ENCODE measurements at regions not wholly inside any gene's neighbourhood (a gene's known extent, or its start where the extent isn't known, plus 50 kb on each side); places are given as distances from the start of the nearest gene placed in this dataset.

- no peak overlapping the region for H3K4me2 ChIP-seq (ENCODE audit: low read length)
- no peaks in the 10 kb centered on the region for H3F3A ChIP-seq (ENCODE audit: control insufficient read depth, insufficient read depth)
- H3K9me3 ChIP-seq (ENCODE audit: control insufficient read depth, insufficient read depth, low read length): no peaks in the 10 kb centered on the region
- H3K4me1 ChIP-seq (ENCODE audit: control insufficient read depth, low read length): no peaks in the 10 kb centered on the region
- TF ChIP-seq CTCF (IDR thresholded peaks at IDR 0.05; ENCODE audit: low read depth, low read length, poor library complexity, severe bottlenecking): no peak
- no peak for TF ChIP-seq EZH2phosphoT487 (IDR thresholded peaks at IDR 0.05; ENCODE audit: borderline replicate concordance, low read length)
- no peaks in the 10 kb centered on the region for H3K9me2 ChIP-seq (replicated peaks; ENCODE audit: control insufficient read depth, low read length)
- H3K4me3 ChIP-seq (ENCODE audit: low read length): no peak overlapping the region
- H3K36me3 ChIP-seq (ENCODE audit: control insufficient read depth, low read length): no peaks in the 10 kb centered on the region
- no peak overlapping the region for H3K27ac ChIP-seq (ENCODE audit: low read depth, low read length)
- no peaks in the 10 kb centered on the region for H3K79me2 ChIP-seq (ENCODE audit: control insufficient read depth, low read length)
- no peaks in the 10 kb centered on the region for H4K20me1 ChIP-seq (ENCODE audit: control insufficient read depth, insufficient read depth, low read depth, low read length)
- H3K27me3 ChIP-seq (ENCODE audit: control insufficient read depth, low read length): no peaks in the 10 kb centered on the region
Measured at GRCh38 chr3:124625074-124625473, 105.2 kb upstream of the UMPS start.

GRCh38 chr3:124627501-124627908 lies 102.7 kb upstream of the UMPS start:
- TF ChIP-seq CTCF (IDR thresholded peaks at IDR 0.05; ENCODE audit: low read depth, low read length, poor library complexity, severe bottlenecking): no peak
- TF ChIP-seq EZH2phosphoT487 (IDR thresholded peaks at IDR 0.05; ENCODE audit: borderline replicate concordance, low read length): no peak

GRCh38 chr3:124628863-124629262 lies 101.4 kb upstream of the UMPS start:
- Histone ChIP-seq H3K27me3 (ENCODE audit: control insufficient read depth, low read length) (no peaks in the 10 kb centered on the region), H3K36me3 (ENCODE audit: control insufficient read depth, low read length) (no peaks in the 10 kb centered on the region), H3K27ac (ENCODE audit: low read depth, low read length) (no peak overlapping the region), H4K20me1 (ENCODE audit: control insufficient read depth, insufficient read depth, low read depth, low read length) (no peaks in the 10 kb centered on the region), H3K4me2 (ENCODE audit: low read length) (no peak overlapping the region), H3K9me2 (replicated peaks; ENCODE audit: control insufficient read depth, low read length) (no peaks in the 10 kb centered on the region), H3K79me2 (ENCODE audit: control insufficient read depth, low read length) (no peaks in the 10 kb centered on the region), H3K4me1 (ENCODE audit: control insufficient read depth, low read length) (no peaks in the 10 kb centered on the region), H3K9me3 (ENCODE audit: control insufficient read depth, insufficient read depth, low read length) (no peaks in the 10 kb centered on the region), H3K4me3 (ENCODE audit: low read length) (no peak overlapping the region), H3F3A (ENCODE audit: control insufficient read depth, insufficient read depth) (no peaks in the 10 kb centered on the region)
- TF ChIP-seq CTCF (IDR thresholded peaks at IDR 0.05; ENCODE audit: low read depth, low read length, poor library complexity, severe bottlenecking) (no peak), EZH2phosphoT487 (IDR thresholded peaks at IDR 0.05; ENCODE audit: borderline replicate concordance, low read length) (no peak)

More at GRCh38 chr3:124627501-124627908, 102.7 kb upstream of the UMPS start:
- H3F3A ChIP-seq (ENCODE audit: control insufficient read depth, insufficient read depth): no peaks in the 10 kb centered on the region
- H3K4me1 ChIP-seq (ENCODE audit: control insufficient read depth, low read length): no peaks in the 10 kb centered on the region
- no peak overlapping the region for H3K4me3 ChIP-seq (ENCODE audit: low read length)
- no peaks in the 10 kb centered on the region for H3K9me3 ChIP-seq (ENCODE audit: control insufficient read depth, insufficient read depth, low read length)
- H3K36me3 ChIP-seq (ENCODE audit: control insufficient read depth, low read length): no peaks in the 10 kb centered on the region
- H4K20me1 ChIP-seq (ENCODE audit: control insufficient read depth, insufficient read depth, low read depth, low read length): no peaks in the 10 kb centered on the region
- H3K9me2 ChIP-seq (replicated peaks; ENCODE audit: control insufficient read depth, low read length): no peaks in the 10 kb centered on the region
- H3K4me2 ChIP-seq (ENCODE audit: low read length): no peak overlapping the region
- H3K27ac ChIP-seq (ENCODE audit: low read depth, low read length): no peak overlapping the region
- no peaks in the 10 kb centered on the region for H3K27me3 ChIP-seq (ENCODE audit: control insufficient read depth, low read length)
- no peaks in the 10 kb centered on the region for H3K79me2 ChIP-seq (ENCODE audit: control insufficient read depth, low read length)

GRCh38 chr3:124629497-124629896 lies 100.8 kb upstream of the UMPS start:
- Histone ChIP-seq H3F3A (ENCODE audit: control insufficient read depth, insufficient read depth) (no peaks in the 10 kb centered on the region), H3K79me2 (ENCODE audit: control insufficient read depth, low read length) (no peaks in the 10 kb centered on the region)

More at GRCh38 chr3:124629497-124629896, 100.8 kb upstream of the UMPS start:
- TF ChIP-seq EZH2phosphoT487 (IDR thresholded peaks at IDR 0.05; ENCODE audit: borderline replicate concordance, low read length) (no peak), CTCF (IDR thresholded peaks at IDR 0.05; ENCODE audit: low read depth, low read length, poor library complexity, severe bottlenecking) (no peak)
- no peaks in the 10 kb centered on the region for H3K9me3 ChIP-seq (ENCODE audit: control insufficient read depth, insufficient read depth, low read length)
- H4K20me1 ChIP-seq (ENCODE audit: control insufficient read depth, insufficient read depth, low read depth, low read length): no peaks in the 10 kb centered on the region
- no peaks in the 10 kb centered on the region for H3K36me3 ChIP-seq (ENCODE audit: control insufficient read depth, low read length)
- no peak overlapping the region for H3K4me3 ChIP-seq (ENCODE audit: low read length)
- H3K4me2 ChIP-seq (ENCODE audit: low read length): no peak overlapping the region
- H3K9me2 ChIP-seq (replicated peaks; ENCODE audit: control insufficient read depth, low read length): no peaks in the 10 kb centered on the region
- H3K27ac ChIP-seq (ENCODE audit: low read depth, low read length): no peak overlapping the region
- H3K27me3 ChIP-seq (ENCODE audit: control insufficient read depth, low read length): no peaks in the 10 kb centered on the region
- no peaks in the 10 kb centered on the region for H3K4me1 ChIP-seq (ENCODE audit: control insufficient read depth, low read length)

Measured in DOHH2 (cell line).